ENCODE measurements at regions not wholly inside any gene's neighbourhood (a gene's known extent, or its start where the extent isn't known, plus 50 kb on each side); places are given as distances from the start of the nearest gene placed in this dataset.

- peak; percentile 72 for DNase-seq
- H3K27me3 ChIP-seq (ENCODE audit: low read length): no peaks in the 10 kb centered on the region; the same call in 1 of the 2 replicates
These were observed 115.5 kb downstream of the PAPOLA start for GRCh38 chr14:96617635-96618034.

DNA sequence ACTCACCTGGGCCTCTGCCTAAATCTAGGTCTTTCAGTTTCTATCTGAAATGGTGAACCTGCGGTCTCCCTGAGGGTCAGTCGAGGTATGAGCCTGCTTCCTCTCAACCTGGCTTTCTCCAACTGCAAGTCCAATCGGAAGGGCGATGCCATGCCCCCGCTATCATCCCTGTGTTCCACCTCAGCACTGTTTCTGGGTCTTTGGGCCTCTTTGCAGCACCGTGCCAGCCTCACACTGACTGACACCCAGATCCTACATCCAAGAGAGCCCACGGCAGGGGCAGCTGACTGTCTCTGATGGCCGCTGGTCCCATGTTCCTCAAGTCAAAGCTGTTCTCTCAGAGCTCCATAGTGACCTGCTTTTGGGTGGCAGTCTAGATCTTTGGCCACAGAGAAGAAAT is 120.7 kb downstream of the PAPOLA start:
- Histone ChIP-seq H3K79me2 (ENCODE audit: low read length) (no peaks in the 10 kb centered on the region), H3K27me3 (ENCODE audit: low read length) (no peaks in the 10 kb centered on the region; the same call in 1 of the 2 replicates), H2AFZ (ENCODE audit: low read length) (no peak overlapping the region), H3K36me3 (ENCODE audit: insufficient read depth, low read length) (no peaks in the 10 kb centered on the region), H3K9me3 (ENCODE audit: low read length) (no peaks in the 10 kb centered on the region), H3K9me2 (replicated peaks; ENCODE audit: insufficient read depth, low read length) (no peaks in the 10 kb centered on the region), H4K20me1 (ENCODE audit: insufficient read depth, low read depth, low read length) (no peaks in the 10 kb centered on the region), H3K4me3 (ENCODE audit: low read length) (no peak overlapping the region), H3K4me2 (ENCODE audit: low read depth, low read length, poor library complexity, severe bottlenecking) (no peak overlapping the region), H3K27ac (ENCODE audit: low read length) (no peak overlapping the region), H3K4me1 (ENCODE audit: low read length) (peaks cover 23% of the 10 kb centered on the region), H3K9ac (ENCODE audit: low read length) (no peak overlapping the region)
- no peak for DNase-seq

More at GRCh38 chr14:96617635-96618034, 115.5 kb downstream of the PAPOLA start:
- Histone ChIP-seq H3K79me2 (ENCODE audit: low read length) (no peaks in the 10 kb centered on the region), H3K4me2 (ENCODE audit: low read depth, low read length, poor library complexity, severe bottlenecking) (peak overlapping the region; percentile 24), H4K20me1 (ENCODE audit: insufficient read depth, low read depth, low read length) (no peaks in the 10 kb centered on the region), H3K9ac (ENCODE audit: low read length) (no peak overlapping the region), H3K4me3 (ENCODE audit: low read length) (no peak overlapping the region), H3K27ac (ENCODE audit: low read length) (no peak overlapping the region), H3K4me1 (ENCODE audit: low read length) (peaks cover 17% of the 10 kb centered on the region), H3K9me3 (ENCODE audit: low read length) (no peaks in the 10 kb centered on the region), H3K36me3 (ENCODE audit: insufficient read depth, low read length) (no peaks in the 10 kb centered on the region), H2AFZ (ENCODE audit: low read length) (0 out of 2 replicates have a peak overlapping the region, but pooled peaks have one; percentile 15), H3K9me2 (replicated peaks; ENCODE audit: insufficient read depth, low read length) (no peaks in the 10 kb centered on the region)

GRCh38 chr14:96623676-96624484 is 121.7 kb downstream of the PAPOLA start:
- no peak for DNase-seq
- no peak overlapping the region for H2AFZ ChIP-seq (ENCODE audit: low read length)
- peaks cover 14% of the 10 kb centered on the region for H3K4me1 ChIP-seq (ENCODE audit: low read length)

GRCh38 chr14:96624661-96625425 is 122.7 kb downstream of the PAPOLA start:
- Histone ChIP-seq H4K20me1 (ENCODE audit: insufficient read depth, low read depth, low read length) (no peaks in the 10 kb centered on the region), H3K9me3 (ENCODE audit: low read length) (no peaks in the 10 kb centered on the region), H3K4me2 (ENCODE audit: low read depth, low read length, poor library complexity, severe bottlenecking) (no peak overlapping the region), H3K9me2 (replicated peaks; ENCODE audit: insufficient read depth, low read length) (no peaks in the 10 kb centered on the region), H3K27ac (ENCODE audit: low read length) (no peak overlapping the region), H2AFZ (ENCODE audit: low read length) (no peak overlapping the region), H3K9ac (ENCODE audit: low read length) (no peak overlapping the region), H3K79me2 (ENCODE audit: low read length) (no peaks in the 10 kb centered on the region), H3K27me3 (ENCODE audit: low read length) (no peaks in the 10 kb centered on the region; the same call in 1 of the 2 replicates), H3K4me1 (ENCODE audit: low read length) (peaks cover 14% of the 10 kb centered on the region), H3K4me3 (ENCODE audit: low read length) (no peak overlapping the region), H3K36me3 (ENCODE audit: insufficient read depth, low read length) (no peaks in the 10 kb centered on the region)
- DNase-seq: no peak

More at GRCh38 chr14:96623676-96624484, 121.7 kb downstream of the PAPOLA start:
- no peak overlapping the region for H3K4me2 ChIP-seq (ENCODE audit: low read depth, low read length, poor library complexity, severe bottlenecking)
- H3K9ac ChIP-seq (ENCODE audit: low read length): no peak overlapping the region
- H3K9me2 ChIP-seq (replicated peaks; ENCODE audit: insufficient read depth, low read length): no peaks in the 10 kb centered on the region
- no peaks in the 10 kb centered on the region for H3K9me3 ChIP-seq (ENCODE audit: low read length)
- no peak overlapping the region for H3K4me3 ChIP-seq (ENCODE audit: low read length)
- H3K36me3 ChIP-seq (ENCODE audit: insufficient read depth, low read length): no peaks in the 10 kb centered on the region
- H4K20me1 ChIP-seq (ENCODE audit: insufficient read depth, low read depth, low read length): no peaks in the 10 kb centered on the region
- no peaks in the 10 kb centered on the region; the same call in 1 of the 2 replicates for H3K27me3 ChIP-seq (ENCODE audit: low read length)
- no peak overlapping the region for H3K27ac ChIP-seq (ENCODE audit: low read length)
- no peaks in the 10 kb centered on the region for H3K79me2 ChIP-seq (ENCODE audit: low read length)

- H3K4me2 ChIP-seq (ENCODE audit: low read depth, low read length, poor library complexity, severe bottlenecking): no peak overlapping the region
- no peak overlapping the region for H2AFZ ChIP-seq (ENCODE audit: low read length)
- H3K27ac ChIP-seq (ENCODE audit: low read length): no peak overlapping the region
- H3K79me2 ChIP-seq (ENCODE audit: low read length): no peaks in the 10 kb centered on the region
- H3K27me3 ChIP-seq (ENCODE audit: low read length): no peaks in the 10 kb centered on the region
- H3K9ac ChIP-seq (ENCODE audit: low read length): no peak overlapping the region
- H3K9me2 ChIP-seq (replicated peaks; ENCODE audit: insufficient read depth, low read length): no peaks in the 10 kb centered on the region
- no peaks in the 10 kb centered on the region for H3K9me3 ChIP-seq (ENCODE audit: low read length)
- H3K36me3 ChIP-seq (ENCODE audit: insufficient read depth, low read length): no peaks in the 10 kb centered on the region
- no peaks in the 10 kb centered on the region for H4K20me1 ChIP-seq (ENCODE audit: insufficient read depth, low read depth, low read length)
- peaks cover 14% of the 10 kb centered on the region for H3K4me1 ChIP-seq (ENCODE audit: low read length)
- no peak for DNase-seq
- no peak overlapping the region for H3K4me3 ChIP-seq (ENCODE audit: low read length)
These were observed 123.3 kb downstream of the PAPOLA start for GRCh38 chr14:96625426-96625985.

- Histone ChIP-seq H3K9me2 (replicated peaks; ENCODE audit: insufficient read depth, low read length) (no peaks in the 10 kb centered on the region), H3K9ac (ENCODE audit: low read length) (no peak overlapping the region), H3K36me3 (ENCODE audit: insufficient read depth, low read length) (no peaks in the 10 kb centered on the region), H3K9me3 (ENCODE audit: low read length) (no peaks in the 10 kb centered on the region), H3K4me1 (ENCODE audit: low read length) (peaks cover 14% of the 10 kb centered on the region), H4K20me1 (ENCODE audit: insufficient read depth, low read depth, low read length) (no peaks in the 10 kb centered on the region), H3K4me2 (ENCODE audit: low read depth, low read length, poor library complexity, severe bottlenecking) (no peak overlapping the region), H3K4me3 (ENCODE audit: low read length) (no peak overlapping the region), H3K27me3 (ENCODE audit: low read length) (no peaks in the 10 kb centered on the region), H3K27ac (ENCODE audit: low read length) (no peak overlapping the region), H3K79me2 (ENCODE audit: low read length) (no peaks in the 10 kb centered on the region), H2AFZ (ENCODE audit: low read length) (no peak overlapping the region)
- no peak for DNase-seq
These were observed 124.1 kb downstream of the PAPOLA start for GRCh38 chr14:96626121-96626768.

DNA sequence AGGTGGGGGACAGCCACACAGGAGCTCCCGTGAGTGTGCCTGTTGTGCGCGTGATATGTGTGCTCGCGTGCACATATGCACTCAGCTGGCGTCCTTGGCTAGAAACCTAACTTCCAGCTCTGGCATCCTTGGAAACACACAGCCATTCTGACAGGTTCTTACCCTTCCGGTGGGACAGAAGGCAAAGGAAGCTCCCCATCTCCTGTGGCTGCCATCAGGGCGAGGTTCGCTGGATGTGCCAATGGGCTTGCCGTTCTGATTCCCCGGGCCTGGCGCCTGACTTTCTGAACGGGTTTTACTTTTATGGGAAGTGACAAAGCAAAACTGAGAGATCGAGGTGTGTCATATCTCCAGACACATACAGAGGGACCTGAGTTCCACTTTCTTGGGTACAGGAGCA is 124.7 kb downstream of the PAPOLA start:
- Histone ChIP-seq H4K20me1 (ENCODE audit: insufficient read depth, low read depth, low read length) (no peaks in the 10 kb centered on the region), H3K4me2 (ENCODE audit: low read depth, low read length, poor library complexity, severe bottlenecking) (no peak overlapping the region), H3K4me3 (ENCODE audit: low read length) (no peak overlapping the region), H3K9me3 (ENCODE audit: low read length) (no peaks in the 10 kb centered on the region), H3K9ac (ENCODE audit: low read length) (no peak overlapping the region), H3K27me3 (ENCODE audit: low read length) (no peaks in the 10 kb centered on the region), H3K9me2 (replicated peaks; ENCODE audit: insufficient read depth, low read length) (no peaks in the 10 kb centered on the region), H3K27ac (ENCODE audit: low read length) (no peak overlapping the region), H3K79me2 (ENCODE audit: low read length) (no peaks in the 10 kb centered on the region), H3K36me3 (ENCODE audit: insufficient read depth, low read length) (no peaks in the 10 kb centered on the region), H3K4me1 (ENCODE audit: low read length) (peaks cover 14% of the 10 kb centered on the region), H2AFZ (ENCODE audit: low read length) (no peak overlapping the region)
- DNase-seq: no peak

DNA sequence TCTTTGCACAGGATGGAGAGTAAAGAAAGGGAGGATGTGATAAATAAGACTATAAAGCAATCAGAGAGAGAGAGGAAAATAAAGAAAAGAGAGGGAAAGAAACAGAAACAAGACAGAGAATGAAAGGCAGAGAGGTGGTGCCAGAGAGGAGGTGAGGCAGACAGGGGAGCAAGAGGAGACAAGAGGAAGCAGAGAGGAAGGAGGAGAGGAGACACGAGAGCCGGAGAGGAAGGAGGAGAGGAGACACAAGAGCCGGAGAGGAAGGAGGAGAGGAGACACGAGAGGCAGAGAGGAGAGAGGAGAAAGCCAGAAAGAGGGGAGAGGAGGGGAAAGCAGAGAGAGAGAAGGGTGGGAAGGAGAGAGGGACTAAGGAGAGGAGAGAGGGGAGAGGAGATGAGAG is 125.2 kb downstream of the PAPOLA start:
- Histone ChIP-seq H3K9me3 (ENCODE audit: low read length) (no peaks in the 10 kb centered on the region), H3K9me2 (replicated peaks; ENCODE audit: insufficient read depth, low read length) (no peaks in the 10 kb centered on the region), H4K20me1 (ENCODE audit: insufficient read depth, low read depth, low read length) (no peaks in the 10 kb centered on the region), H3K36me3 (ENCODE audit: insufficient read depth, low read length) (no peaks in the 10 kb centered on the region), H3K27ac (ENCODE audit: low read length) (no peak overlapping the region), H3K9ac (ENCODE audit: low read length) (no peak overlapping the region), H3K4me3 (ENCODE audit: low read length) (no peak overlapping the region), H3K4me2 (ENCODE audit: low read depth, low read length, poor library complexity, severe bottlenecking) (no peak overlapping the region), H3K27me3 (ENCODE audit: low read length) (no peaks in the 10 kb centered on the region), H3K4me1 (ENCODE audit: low read length) (peaks cover 15% of the 10 kb centered on the region), H3K79me2 (ENCODE audit: low read length) (no peaks in the 10 kb centered on the region), H2AFZ (ENCODE audit: low read length) (no peak overlapping the region)
- DNase-seq: no peak
